ENCODE measurements at regions not wholly inside any gene's neighbourhood (a gene's known extent, or its start where the extent isn't known, plus 50 kb on each side); places are given as distances from the start of the nearest gene placed in this dataset.
"Not testable (repeated sequence)": the region's sequence is repeated elsewhere in the genome, so short reads cannot be mapped to it uniquely, and the experiment has no call there.

GRCh38 chr1:94769551-94769950 lies 50.6 kb upstream of the SLC44A3 start:
- no peak for DNase-seq (ENCODE audit: low read depth, low spot score)

GRCh38 chr1:94768036-94768435 lies 52.1 kb upstream of the SLC44A3 start:
- no peak for DNase-seq (ENCODE audit: low read depth, low spot score)

- no peak for DNase-seq (ENCODE audit: low read depth, low spot score)
Observed at GRCh38 chr1:94765958-94766357, 54.2 kb upstream of the SLC44A3 start.

GRCh38 chr1:94759188-94759587 lies 61.0 kb upstream of the SLC44A3 start:
- DNase-seq (ENCODE audit: low read depth, low spot score), result no peak

- no peak for DNase-seq (ENCODE audit: low read depth, low spot score)
Observed at GRCh38 chr1:94757931-94758330, 62.2 kb upstream of the SLC44A3 start.

GRCh38 chr1:94755675-94756074 lies 64.5 kb upstream of the SLC44A3 start:
- peak; percentile 52 for DNase-seq (ENCODE audit: low read depth, low spot score)

GRCh38 chr1:94755016-94755415 lies 65.1 kb upstream of the SLC44A3 start:
- DNase-seq (ENCODE audit: low read depth, low spot score), result not testable (repeated sequence)

- no peak for DNase-seq (ENCODE audit: low read depth, low spot score)
Observed at GRCh38 chr1:94754570-94754969, 65.6 kb upstream of the SLC44A3 start.

GRCh38 chr1:94754095-94754494 lies 66.1 kb upstream of the SLC44A3 start:
- DNase-seq (ENCODE audit: low read depth, low spot score), result no peak

GRCh38 chr1:94753171-94753972 lies 66.8 kb upstream of the SLC44A3 start:
- DNase-seq (ENCODE audit: low read depth, low spot score), result peak; percentile 42

GRCh38 chr1:94751483-94751882 lies 68.7 kb upstream of the SLC44A3 start:
- not testable (repeated sequence) for DNase-seq (ENCODE audit: low read depth, low spot score)

GRCh38 chr1:94746635-94747525 lies 73.3 kb upstream of the SLC44A3 start:
- DNase-seq (ENCODE audit: low read depth, low spot score), result no peak

GRCh38 chr1:94745742-94746141 lies 74.4 kb upstream of the SLC44A3 start:
- DNase-seq (ENCODE audit: low read depth, low spot score), result no peak

GRCh38 chr1:94743862-94744261 lies 76.3 kb upstream of the SLC44A3 start:
- DNase-seq (ENCODE audit: low read depth, low spot score), result no peak

- no peak for DNase-seq (ENCODE audit: low read depth, low spot score)
Observed at GRCh38 chr1:94741996-94742395, 78.2 kb upstream of the SLC44A3 start.

- DNase-seq (ENCODE audit: low read depth, low spot score), result no peak
Observed at GRCh38 chr1:94741510-94741909, 78.6 kb upstream of the SLC44A3 start.

GRCh38 chr1:94739521-94740061 lies 80.6 kb upstream of the SLC44A3 start:
- peak; percentile 96 for DNase-seq (ENCODE audit: low read depth, low spot score)

- no peak for DNase-seq (ENCODE audit: low read depth, low spot score)
Observed at GRCh38 chr1:94738371-94738770, 81.8 kb upstream of the SLC44A3 start.

- no peak for DNase-seq (ENCODE audit: low read depth, low spot score)
Observed at GRCh38 chr1:94737124-94737998, 82.8 kb upstream of the SLC44A3 start.

- DNase-seq (ENCODE audit: low read depth, low spot score), result no peak
Observed at GRCh38 chr1:94736549-94736948, 83.6 kb upstream of the SLC44A3 start.

GRCh38 chr1:94736073-94736472 lies 84.1 kb upstream of the SLC44A3 start:
- DNase-seq (ENCODE audit: low read depth, low spot score), result no peak
